ENCODE measurements at regions not wholly inside any gene's neighbourhood (a gene's known extent, or its start where the extent isn't known, plus 50 kb on each side); places are given as distances from the start of the nearest gene placed in this dataset.

- H3K4me3 ChIP-seq (ENCODE audit: low read depth, low read length) = no peak overlapping the region
- DNase-seq (ENCODE audit: low read depth) = no peak
- no peak for TF ChIP-seq CTCF (IDR thresholded peaks at IDR 0.05; ENCODE audit: insufficient read depth, low read length)
Observed at GRCh38 chr6:81906041-81906440, 153.6 kb upstream of the TENT5A start.

GRCh38 chr6:81901551-81901966 is 149.1 kb upstream of the TENT5A start:
- no peak overlapping the region for H3K4me3 ChIP-seq (ENCODE audit: low read depth, low read length)
- no peak for TF ChIP-seq CTCF (IDR thresholded peaks at IDR 0.05; ENCODE audit: insufficient read depth, low read length)
- DNase-seq (ENCODE audit: low read depth) = peak; percentile 72

- DNase-seq (ENCODE audit: low read depth) = no peak
- no peak for TF ChIP-seq CTCF (IDR thresholded peaks at IDR 0.05; ENCODE audit: insufficient read depth, low read length)
- no peak overlapping the region for H3K4me3 ChIP-seq (ENCODE audit: low read depth, low read length)
Observed at GRCh38 chr6:81900616-81901015, 148.1 kb upstream of the TENT5A start.

DNA sequence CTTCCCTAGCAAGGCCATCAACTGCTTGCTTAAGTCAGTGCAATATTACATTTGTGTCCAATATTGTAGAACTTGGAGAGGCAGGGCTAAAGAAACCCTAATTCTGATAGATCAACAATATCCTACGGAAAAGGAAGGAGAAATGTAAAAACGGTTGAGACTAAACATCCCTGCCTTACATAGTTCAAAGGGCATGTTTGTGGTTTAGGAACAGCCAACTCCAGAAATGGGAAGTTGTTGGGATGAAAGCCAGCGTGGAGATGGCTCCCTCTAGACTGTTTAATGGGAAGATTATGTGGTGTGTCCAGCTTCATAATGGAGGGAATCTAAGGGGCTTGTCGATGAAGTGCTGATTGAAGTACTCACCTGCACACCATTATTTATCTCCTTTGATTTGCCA is 145.3 kb upstream of the TENT5A start:
- H3K4me3 ChIP-seq (ENCODE audit: low read depth, low read length) = no peak overlapping the region
- DNase-seq (ENCODE audit: low read depth) = no peak
- no peak for TF ChIP-seq CTCF (IDR thresholded peaks at IDR 0.05; ENCODE audit: insufficient read depth, low read length)

DNA sequence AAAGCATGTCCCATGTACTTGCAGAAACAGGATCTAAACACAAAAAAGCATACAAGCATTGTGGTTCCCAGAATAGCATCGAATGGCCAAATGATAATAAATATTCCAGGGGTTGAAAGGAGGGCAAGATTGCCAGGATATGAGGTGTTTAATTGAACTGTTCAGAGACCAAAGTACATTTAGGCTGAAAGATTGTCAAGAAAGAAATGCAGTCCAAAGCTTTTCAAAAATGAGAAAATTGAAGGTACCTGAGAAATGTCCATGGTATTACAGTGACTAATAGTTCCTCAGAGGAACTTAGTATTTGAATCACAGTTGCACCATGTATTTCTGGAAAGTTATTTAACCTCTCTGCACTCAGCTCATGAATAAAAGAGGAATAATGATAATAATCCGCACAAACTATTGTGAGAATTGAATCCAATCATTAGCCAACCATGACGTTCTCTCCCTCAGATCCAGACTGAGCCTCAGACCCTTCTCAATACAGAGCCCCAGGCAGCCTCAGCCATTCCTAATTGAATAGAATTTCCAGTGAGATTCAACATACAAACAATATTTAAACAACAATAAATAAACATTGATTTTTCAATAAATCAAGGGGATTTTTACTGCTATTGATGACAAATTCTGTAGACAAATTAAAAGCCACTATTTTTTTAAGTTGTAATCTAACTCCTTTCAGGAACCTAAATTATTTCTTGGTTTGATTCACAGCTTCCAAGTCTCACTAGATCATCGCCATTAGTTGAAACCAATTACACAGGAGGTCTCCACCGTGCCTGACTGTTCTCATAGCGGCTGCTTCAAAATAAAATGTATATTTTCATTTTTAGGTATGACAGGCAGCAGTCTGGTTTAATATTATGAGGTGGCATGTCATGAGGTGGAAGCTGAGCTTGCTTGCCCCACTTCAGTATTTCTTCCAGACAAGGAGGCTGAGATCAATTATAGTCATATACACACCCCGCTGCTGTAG is 144.3 kb upstream of the TENT5A start:
- H3K4me3 ChIP-seq (ENCODE audit: low read depth, low read length) = no peak overlapping the region
- TF ChIP-seq CTCF (IDR thresholded peaks at IDR 0.05; ENCODE audit: insufficient read depth, low read length) = no peak
- peak; percentile 28 for DNase-seq (ENCODE audit: low read depth)

- DNase-seq (ENCODE audit: low read depth) = peak; percentile 68
- TF ChIP-seq CTCF (IDR thresholded peaks at IDR 0.05; ENCODE audit: insufficient read depth, low read length) = no peak
- no peak overlapping the region for H3K4me3 ChIP-seq (ENCODE audit: low read depth, low read length)
Observed at GRCh38 chr6:81895511-81896185, 143.2 kb upstream of the TENT5A start.
